ENCODE measurements at regions not wholly inside any gene's neighbourhood (a gene's known extent, or its start where the extent isn't known, plus 50 kb on each side); places are given as distances from the start of the nearest gene placed in this dataset.

DNA sequence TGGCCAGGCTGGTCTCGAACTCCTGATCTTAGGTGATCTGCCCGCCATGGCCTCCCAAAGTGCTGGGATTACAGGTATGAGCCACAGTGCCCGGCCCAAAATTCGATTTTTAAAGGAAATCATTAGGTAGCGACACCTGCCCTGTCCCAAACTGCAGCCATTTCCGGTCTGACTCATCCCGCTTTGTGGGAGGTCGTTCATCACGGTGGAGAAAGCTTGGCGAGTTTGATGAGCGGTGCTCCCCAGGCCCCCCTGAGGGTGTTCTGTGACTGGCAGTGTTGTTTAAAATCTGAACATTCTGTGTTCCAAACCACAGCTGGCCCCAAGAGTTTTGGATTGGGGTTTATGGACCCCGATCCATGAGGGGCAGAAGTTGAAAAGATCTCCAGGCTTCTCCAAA, 53.0 kb upstream of the GLI2 start:
- Histone ChIP-seq H3K27ac (no peak overlapping the region), H3K4me3 (no peak overlapping the region), H3K27me3 (peaks cover 0 to 24% (median 6%) of the 10 kb centered on the region in 9 donors), H3K4me1 (peaks cover 0 to 5% (median 0%) of the 10 kb centered on the region in 12 donors), H3K36me3 (no peaks in the 10 kb centered on the region), H3K9me3 (no peaks in the 10 kb centered on the region)
- TF ChIP-seq, protein P1, sequence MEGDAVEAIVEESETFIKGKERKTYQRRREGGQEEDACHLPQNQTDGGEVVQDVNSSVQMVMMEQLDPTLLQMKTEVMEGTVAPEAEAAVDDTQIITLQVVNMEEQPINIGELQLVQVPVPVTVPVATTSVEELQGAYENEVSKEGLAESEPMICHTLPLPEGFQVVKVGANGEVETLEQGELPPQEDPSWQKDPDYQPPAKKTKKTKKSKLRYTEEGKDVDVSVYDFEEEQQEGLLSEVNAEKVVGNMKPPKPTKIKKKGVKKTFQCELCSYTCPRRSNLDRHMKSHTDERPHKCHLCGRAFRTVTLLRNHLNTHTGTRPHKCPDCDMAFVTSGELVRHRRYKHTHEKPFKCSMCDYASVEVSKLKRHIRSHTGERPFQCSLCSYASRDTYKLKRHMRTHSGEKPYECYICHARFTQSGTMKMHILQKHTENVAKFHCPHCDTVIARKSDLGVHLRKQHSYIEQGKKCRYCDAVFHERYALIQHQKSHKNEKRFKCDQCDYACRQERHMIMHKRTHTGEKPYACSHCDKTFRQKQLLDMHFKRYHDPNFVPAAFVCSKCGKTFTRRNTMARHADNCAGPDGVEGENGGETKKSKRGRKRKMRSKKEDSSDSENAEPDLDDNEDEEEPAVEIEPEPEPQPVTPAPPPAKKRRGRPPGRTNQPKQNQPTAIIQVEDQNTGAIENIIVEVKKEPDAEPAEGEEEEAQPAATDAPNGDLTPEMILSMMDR (IDR thresholded peaks at IDR 0.05): no peak
- TF ChIP-seq POLR2A (IDR thresholded peaks at IDR 0.05): no peak
- no peak for ATAC-seq
- no peak for DNase-seq
- 68 to 76% (median 71%) methylated on average over 12 of the region's 12 CpGs for WGBS, 4 donors
- intact Hi-C loops (cut with DNase I): loop anchor here in 3 of 10 donors (5.0 to 10.0 kb wide), 3 partner anchors 508 to 575 kb away; no protein-coding TSS in a partner anchor

DNA sequence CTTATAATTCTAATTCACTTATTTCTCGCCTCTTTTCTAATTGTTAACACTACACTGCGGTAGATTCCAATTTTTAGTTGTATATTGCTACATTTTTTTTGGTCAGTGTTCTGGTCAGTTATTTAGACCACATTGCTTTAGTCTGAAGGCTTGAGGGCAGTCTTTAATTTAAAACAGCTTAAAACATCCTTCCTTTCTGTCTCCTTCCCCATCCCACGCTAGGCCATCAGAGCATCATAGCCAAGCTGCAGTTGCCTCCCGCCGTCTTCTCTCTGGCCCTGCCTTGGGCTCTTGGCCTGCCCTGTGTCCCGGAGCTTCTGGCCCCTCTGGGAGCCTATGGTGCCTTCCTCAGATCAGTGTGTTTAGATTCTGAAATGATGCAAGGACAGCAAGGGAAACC, 52.6 kb upstream of the GLI2 start:
- H3K4me1 ChIP-seq: peaks cover 0 to 5% (median 0%) of the 10 kb centered on the region in 12 donors
- 74 to 89% (median 77%) methylated on average over 6 of the region's 6 CpGs for WGBS, 4 donors
- intact Hi-C loops (cut with DNase I): loop anchor here in 3 of 10 donors (5.0 to 10.0 kb wide), 3 partner anchors 508 to 576 kb away; no protein-coding TSS in a partner anchor
- no peak overlapping the region for H3K4me3 ChIP-seq
- TF ChIP-seq POLR2A (IDR thresholded peaks at IDR 0.05): no peak
- TF ChIP-seq, protein P1 (IDR thresholded peaks at IDR 0.05): no peak
- no peaks in the 10 kb centered on the region for H3K36me3 ChIP-seq
- H3K9me3 ChIP-seq: no peaks in the 10 kb centered on the region
- H3K27me3 ChIP-seq: peaks cover 0 to 24% (median 6%) of the 10 kb centered on the region in 9 donors
- H3K27ac ChIP-seq: no peak overlapping the region
- ATAC-seq (no peak), DNase-seq (no peak)

DNA sequence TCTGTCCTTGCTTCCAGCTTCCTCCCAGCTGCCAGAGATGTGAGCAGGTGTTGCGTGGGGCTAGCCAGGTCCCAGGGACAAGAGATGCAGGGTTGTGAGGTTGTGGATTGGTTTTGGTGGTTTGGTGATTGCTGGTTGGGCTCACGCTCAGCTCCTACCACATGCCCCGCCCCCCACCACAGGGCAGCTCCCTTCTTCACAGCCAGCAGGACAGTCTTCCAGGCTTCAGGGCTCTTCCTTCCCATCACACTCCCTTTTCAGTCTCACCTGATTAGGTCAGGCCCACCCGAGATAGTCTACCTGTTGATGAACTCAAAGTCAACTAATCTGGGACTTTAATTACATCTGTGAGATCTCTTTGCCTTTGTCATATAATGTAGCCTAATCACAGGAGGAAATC, 52.0 kb upstream of the GLI2 start:
- 81 to 91% (median 83%) methylated on average over 4 of the region's 4 CpGs for WGBS, 4 donors
- H3K27ac ChIP-seq: no peak overlapping the region
- intact Hi-C loops (cut with DNase I): loop anchor here in 3 of 10 donors (5.0 to 10.0 kb wide), 3 partner anchors 509 to 576 kb away; no protein-coding TSS in a partner anchor
- DNase-seq (no peak), ATAC-seq (no peak)
- no peak overlapping the region for H3K4me3 ChIP-seq
- TF ChIP-seq, protein P1 (IDR thresholded peaks at IDR 0.05): no peak
- TF ChIP-seq POLR2A (IDR thresholded peaks at IDR 0.05): no peak
- peaks cover 0 to 5% (median 0%) of the 10 kb centered on the region in 12 donors for H3K4me1 ChIP-seq
- H3K27me3 ChIP-seq: peaks cover 0 to 24% (median 6%) of the 10 kb centered on the region in 9 donors
- no peaks in the 10 kb centered on the region for H3K9me3 ChIP-seq
- no peaks in the 10 kb centered on the region for H3K36me3 ChIP-seq

DNA sequence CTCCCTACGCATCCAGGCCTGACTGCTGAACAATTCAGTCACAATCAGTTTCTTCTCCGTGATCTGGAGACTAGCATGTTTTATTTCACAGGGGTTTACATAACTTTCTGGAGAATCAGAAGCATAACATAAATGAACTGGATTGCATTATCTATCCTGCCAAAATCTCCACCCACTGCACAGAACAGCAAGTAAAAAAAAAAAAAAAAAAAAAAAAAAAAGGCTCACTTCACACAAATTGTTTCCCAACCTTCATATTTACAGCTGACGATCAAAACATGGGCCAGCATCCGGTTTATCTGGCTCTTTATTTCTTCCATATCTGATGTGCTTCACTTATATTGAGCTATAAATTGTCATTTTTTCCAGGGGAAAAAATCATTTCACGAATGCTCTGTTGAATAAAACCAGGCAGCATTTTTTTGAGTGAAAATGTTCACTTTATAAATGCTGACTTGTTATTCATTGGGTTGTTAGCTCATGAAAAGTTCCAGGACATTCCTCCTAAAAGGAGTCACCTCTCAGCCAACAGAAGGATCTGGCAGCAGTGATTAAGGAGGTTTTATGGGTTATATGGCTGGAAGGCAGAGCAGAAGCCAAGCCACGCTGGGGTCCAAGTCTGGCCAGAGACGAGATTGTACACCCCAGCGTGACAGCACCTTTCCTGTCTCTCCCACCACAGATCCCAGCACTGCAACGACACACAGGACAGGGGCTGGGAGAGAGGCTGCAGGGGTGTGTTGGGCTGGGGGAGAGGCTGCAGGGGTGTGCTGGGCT, 51.2 kb upstream of the GLI2 start:
- WGBS, 4 donors: 62 to 77% (median 67%) methylated on average over 9 of the region's 9 CpGs
- Histone ChIP-seq H3K9me3 (no peaks in the 10 kb centered on the region), H3K4me3 (no peak overlapping the region), H3K4me1 (peaks cover 0 to 5% (median 0%) of the 10 kb centered on the region in 12 donors), H3K27ac (no peak overlapping the region), H3K36me3 (no peaks in the 10 kb centered on the region), H3K27me3 (peaks cover 0 to 21% (median 3%) of the 10 kb centered on the region in 9 donors)
- intact Hi-C loops (cut with DNase I): loop anchor here in 3 of 10 donors (5.0 to 10.0 kb wide), 3 partner anchors 510 to 577 kb away; no protein-coding TSS in a partner anchor
- ATAC-seq: no peak
- TF ChIP-seq POLR2A (IDR thresholded peaks at IDR 0.05): no peak
- TF ChIP-seq, protein P1 (IDR thresholded peaks at IDR 0.05): no peak
- no peak for DNase-seq

Measured in heart left ventricle (tissue), 16 donors.